ENCODE measurements at regions not wholly inside any gene's neighbourhood (a gene's known extent, or its start where the extent isn't known, plus 50 kb on each side); places are given as distances from the start of the nearest gene placed in this dataset.
"Not testable (repeated sequence)": the region's sequence is repeated elsewhere in the genome, so short reads cannot be mapped to it uniquely, and the experiment has no call there.

DNA sequence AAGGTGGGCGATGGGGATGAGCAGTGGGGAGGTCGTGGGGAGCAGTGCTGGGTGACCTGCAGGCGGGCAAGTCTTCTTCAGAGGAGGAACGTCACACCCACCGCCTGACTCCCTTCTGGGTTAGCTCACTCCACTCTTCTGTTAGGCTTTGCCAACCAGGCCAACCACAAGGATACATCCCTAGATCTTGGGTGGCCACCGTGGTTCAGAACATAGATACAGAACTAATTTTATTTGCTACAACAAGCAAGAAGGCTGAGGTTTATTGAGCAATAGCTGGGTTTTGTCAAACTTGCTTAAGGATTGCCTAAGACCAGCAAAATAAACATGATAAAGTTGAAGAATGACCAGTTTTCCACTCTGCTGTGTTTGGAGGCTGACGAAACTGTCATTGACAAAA lies 109.4 kb downstream of the DACT1 start:
- H2AFZ ChIP-seq (ENCODE audit: control insufficient read depth, low read length) = no peak overlapping the region
- H3K9ac ChIP-seq (ENCODE audit: control insufficient read depth, extremely low read depth, insufficient read depth, low read length) = no peak overlapping the region
- H3K36me3 ChIP-seq (ENCODE audit: control insufficient read depth in 2 of 2, extremely low read depth in 1 of 2, insufficient read depth in 2 of 2, low read length in 2 of 2) = no peaks in the 10 kb centered on the region
- TF ChIP-seq EZH2 (IDR thresholded peaks at IDR 0.05; ENCODE audit: low read length) = no peak
- TF ChIP-seq, protein P1, sequence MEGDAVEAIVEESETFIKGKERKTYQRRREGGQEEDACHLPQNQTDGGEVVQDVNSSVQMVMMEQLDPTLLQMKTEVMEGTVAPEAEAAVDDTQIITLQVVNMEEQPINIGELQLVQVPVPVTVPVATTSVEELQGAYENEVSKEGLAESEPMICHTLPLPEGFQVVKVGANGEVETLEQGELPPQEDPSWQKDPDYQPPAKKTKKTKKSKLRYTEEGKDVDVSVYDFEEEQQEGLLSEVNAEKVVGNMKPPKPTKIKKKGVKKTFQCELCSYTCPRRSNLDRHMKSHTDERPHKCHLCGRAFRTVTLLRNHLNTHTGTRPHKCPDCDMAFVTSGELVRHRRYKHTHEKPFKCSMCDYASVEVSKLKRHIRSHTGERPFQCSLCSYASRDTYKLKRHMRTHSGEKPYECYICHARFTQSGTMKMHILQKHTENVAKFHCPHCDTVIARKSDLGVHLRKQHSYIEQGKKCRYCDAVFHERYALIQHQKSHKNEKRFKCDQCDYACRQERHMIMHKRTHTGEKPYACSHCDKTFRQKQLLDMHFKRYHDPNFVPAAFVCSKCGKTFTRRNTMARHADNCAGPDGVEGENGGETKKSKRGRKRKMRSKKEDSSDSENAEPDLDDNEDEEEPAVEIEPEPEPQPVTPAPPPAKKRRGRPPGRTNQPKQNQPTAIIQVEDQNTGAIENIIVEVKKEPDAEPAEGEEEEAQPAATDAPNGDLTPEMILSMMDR (optimal IDR thresholded peaks at IDR 0.05 in 1 of 3, IDR thresholded peaks at IDR 0.05 in 1 of 3, conservative IDR thresholded peaks at IDR 0.05 in 1 of 3; ENCODE audit: extremely low read depth in 1 of 3, insufficient read depth in 2 of 3, low read length in 3 of 3) = no peak
- FAIRE-seq = no peak
- no peaks in the 10 kb centered on the region for H3K79me2 ChIP-seq (ENCODE audit: control insufficient read depth, insufficient read depth, low read length)
- DNase-seq (ENCODE audit: low read depth, low spot score) = no peak
- H3K27me3 ChIP-seq (ENCODE audit: control insufficient read depth, extremely low read depth, insufficient read depth, low read length) = no peaks in the 10 kb centered on the region
- H4K20me1 ChIP-seq (ENCODE audit: control insufficient read depth, extremely low read depth, insufficient read depth, low read length) = no peaks in the 10 kb centered on the region
- no peaks in the 10 kb centered on the region for H3K9me3 ChIP-seq (ENCODE audit: control insufficient read depth, low read depth, low read length)
- H3K9me1 ChIP-seq (ENCODE audit: control insufficient read depth, extremely low read depth, insufficient read depth, low read length) = no peaks in the 10 kb centered on the region
- H3K4me2 ChIP-seq (ENCODE audit: control insufficient read depth, extremely low read depth, insufficient read depth, low read depth, low read length) = no peak overlapping the region
- dilution Hi-C loops (cut with MboI; ENCODE audit: extremely low pct_ligation_motif_present, low sequenced_read_pairs) = no loop called here
- H3K4me1 ChIP-seq (ENCODE audit: control insufficient read depth, extremely low read depth, insufficient read depth, low read length) = peaks cover 9% of the 10 kb centered on the region
- no peak overlapping the region for H3K27ac ChIP-seq (ENCODE audit: control insufficient read depth, insufficient read depth, low read length)
- H3K4me3 ChIP-seq (ENCODE audit: control insufficient read depth in 2 of 3, extremely low read depth in 1 of 3, insufficient read depth in 2 of 3, low read depth in 1 of 3, low read length in 3 of 3) = no peak overlapping the region

- H3K4me2 ChIP-seq (ENCODE audit: control insufficient read depth, extremely low read depth, insufficient read depth, low read depth, low read length); FAIRE-seq; H3K9me1 ChIP-seq (ENCODE audit: control insufficient read depth, extremely low read depth, insufficient read depth, low read length); H3K27me3 ChIP-seq (ENCODE audit: control insufficient read depth, extremely low read depth, insufficient read depth, low read length); DNase-seq (ENCODE audit: low read depth, low spot score); H3K79me2 ChIP-seq (ENCODE audit: control insufficient read depth, insufficient read depth, low read length); H3K36me3 ChIP-seq (ENCODE audit: control insufficient read depth in 2 of 2, extremely low read depth in 1 of 2, insufficient read depth in 2 of 2, low read length in 2 of 2); H3K9ac ChIP-seq (ENCODE audit: control insufficient read depth, extremely low read depth, insufficient read depth, low read length); H3K27ac ChIP-seq (ENCODE audit: control insufficient read depth, insufficient read depth, low read length); dilution Hi-C loops (cut with MboI; ENCODE audit: extremely low pct_ligation_motif_present, low sequenced_read_pairs); H3K4me3 ChIP-seq (ENCODE audit: control insufficient read depth in 2 of 3, extremely low read depth in 1 of 3, insufficient read depth in 2 of 3, low read depth in 1 of 3, low read length in 3 of 3); H2AFZ ChIP-seq (ENCODE audit: control insufficient read depth, low read length); H3K9me3 ChIP-seq (ENCODE audit: control insufficient read depth, low read depth, low read length); H4K20me1 ChIP-seq (ENCODE audit: control insufficient read depth, extremely low read depth, insufficient read depth, low read length): not testable (repeated sequence)
- peaks cover 18% of the 10 kb centered on the region for H3K4me1 ChIP-seq (ENCODE audit: control insufficient read depth, extremely low read depth, insufficient read depth, low read length)
Measured at GRCh38 chr14:58748251-58748650, 110.5 kb downstream of the DACT1 start.

DNA sequence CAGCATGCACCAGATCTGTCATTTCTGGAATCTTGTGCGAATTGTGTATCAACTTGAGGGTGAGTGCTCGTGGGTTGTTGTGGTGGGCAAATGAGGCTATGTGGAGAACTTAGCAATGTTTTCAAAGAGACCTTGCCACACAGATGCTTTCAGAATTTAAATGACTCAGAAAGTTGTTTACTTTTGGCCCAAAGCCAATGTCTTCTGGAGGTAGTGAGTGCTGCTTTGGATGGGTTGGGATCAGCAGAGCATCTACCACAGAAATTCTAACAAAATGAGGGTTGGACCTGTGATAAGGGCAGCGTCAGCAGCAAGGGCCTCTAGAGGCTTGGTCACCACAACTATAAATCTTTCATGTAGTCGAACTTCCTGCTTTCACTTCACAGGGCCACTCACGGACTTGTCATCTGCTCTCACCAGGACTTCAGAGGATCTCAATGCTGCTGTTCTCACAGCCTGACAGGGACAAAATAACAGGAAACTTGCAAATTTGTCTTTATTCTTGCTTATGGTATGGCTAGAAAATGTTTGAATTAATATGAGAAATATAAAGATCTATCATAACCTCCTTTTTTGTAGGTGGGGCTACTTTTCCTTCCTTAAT lies 111.4 kb downstream of the DACT1 start:
- Histone ChIP-seq H3K27ac (ENCODE audit: control insufficient read depth, insufficient read depth, low read length) (no peak overlapping the region), H2AFZ (ENCODE audit: control insufficient read depth, low read length) (no peak overlapping the region), H3K79me2 (ENCODE audit: control insufficient read depth, insufficient read depth, low read length) (no peaks in the 10 kb centered on the region), H3K4me1 (ENCODE audit: control insufficient read depth, extremely low read depth, insufficient read depth, low read length) (peaks cover 18% of the 10 kb centered on the region), H3K27me3 (ENCODE audit: control insufficient read depth, extremely low read depth, insufficient read depth, low read length) (no peaks in the 10 kb centered on the region), H3K4me2 (ENCODE audit: control insufficient read depth, extremely low read depth, insufficient read depth, low read depth, low read length) (no peak overlapping the region), H3K9ac (ENCODE audit: control insufficient read depth, extremely low read depth, insufficient read depth, low read length) (no peak overlapping the region), H3K4me3 (ENCODE audit: control insufficient read depth in 2 of 3, extremely low read depth in 1 of 3, insufficient read depth in 2 of 3, low read depth in 1 of 3, low read length in 3 of 3) (no peak overlapping the region), H3K9me3 (ENCODE audit: control insufficient read depth, low read depth, low read length) (no peaks in the 10 kb centered on the region), H4K20me1 (ENCODE audit: control insufficient read depth, extremely low read depth, insufficient read depth, low read length) (no peaks in the 10 kb centered on the region), H3K36me3 (ENCODE audit: control insufficient read depth in 2 of 2, extremely low read depth in 1 of 2, insufficient read depth in 2 of 2, low read length in 2 of 2) (no peaks in the 10 kb centered on the region), H3K9me1 (ENCODE audit: control insufficient read depth, extremely low read depth, insufficient read depth, low read length) (no peaks in the 10 kb centered on the region)
- FAIRE-seq = no peak
- dilution Hi-C loops (cut with MboI; ENCODE audit: extremely low pct_ligation_motif_present, low sequenced_read_pairs) = no loop called here
- TF ChIP-seq EZH2 (IDR thresholded peaks at IDR 0.05; ENCODE audit: low read length) = no peak
- TF ChIP-seq, protein P1 (optimal IDR thresholded peaks at IDR 0.05 in 1 of 3, IDR thresholded peaks at IDR 0.05 in 1 of 3, conservative IDR thresholded peaks at IDR 0.05 in 1 of 3; ENCODE audit: extremely low read depth in 1 of 3, insufficient read depth in 2 of 3, low read length in 3 of 3) = no peak
- no peak for DNase-seq (ENCODE audit: low read depth, low spot score)

All from keratinocyte (primary cell).